Colonic mucosa (tissue), 4 donors: ENCODE measurements at regions not wholly inside any gene's neighbourhood (a gene's known extent, or its start where the extent isn't known, plus 50 kb on each side); places are given as distances from the start of the nearest gene placed in this dataset.
A peak's percentile ranks its signal among the peaks of the same experiment; 100 is the strongest.

Experiments
- DNase-seq: peaks from one replicate; pipeline ENCODE4 v3.0.0-alpha.2; 2020
- H3K27ac ChIP-seq: fragments of 200-600 bp; one replicate; pipeline ENCODE4 v1.8.0; 2021
- H3K27me3 ChIP-seq: fragments of 200-600 bp; one replicate; pipeline ENCODE4 v1.8.0; 2021
- H3K36me3 ChIP-seq: fragments of 200-600 bp; one replicate; pipeline ENCODE4 v1.8.0; 2021
- H3K4me1 ChIP-seq: fragments of 200-600 bp; one replicate; pipeline ENCODE4 v1.8.0; 2021; ENCODE audit warnings: mild to moderate bottlenecking
- H3K4me3 ChIP-seq: fragments of 200-600 bp; one replicate; pipeline ENCODE4 v1.8.0; 2021
- H3K9ac ChIP-seq, 2 donors: one replicate each; pipeline ENCODE4 v1.7.0; 2013; ENCODE audit warnings: control low read depth in 2 of 2, low read depth in 2 of 2, low read length in 2 of 2
- H3K9me3 ChIP-seq: fragments of 200-600 bp; one replicate; pipeline ENCODE4 v1.8.0; 2021
- intact Hi-C: fragments of 100-400 bp; cut with DNase I; formaldehyde crosslinking; loops from one replicate; pipeline ENCODE4 v1.14.1; 2022
- TF ChIP-seq, protein P1 (sequence below): fragments of 200-600 bp; IDR thresholded peaks from one replicate; pipeline ENCODE4 v1.8.0; 2022; ENCODE audit warnings: antibody characterized with exemption, mild to moderate bottlenecking
- donor health status: healthy.
- donor health status: DM: no; HTN: no; CAD: no.
- donor health status: DM: no; HTN: no; CAD: no.

DNA sequence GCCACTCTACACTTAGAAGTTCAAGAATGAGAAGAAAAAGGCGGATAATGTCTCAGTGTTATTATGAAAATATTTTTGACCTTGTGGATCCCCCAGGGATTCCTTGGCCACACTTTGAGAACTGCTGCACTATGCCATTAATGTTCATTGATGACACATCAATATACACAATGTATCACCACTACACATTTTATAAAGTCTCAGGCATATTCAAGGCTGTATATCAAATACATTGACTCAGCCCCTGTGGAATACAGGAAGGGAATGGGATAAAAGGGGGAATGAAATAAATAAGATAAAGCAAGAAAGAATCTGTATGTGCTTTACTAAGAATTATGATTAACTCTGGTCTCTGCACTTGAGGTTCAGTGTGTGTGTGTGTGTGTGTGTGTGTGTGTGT lies 69.1 kb downstream of the INHBB start:
- Histone ChIP-seq H3K36me3 (no peaks in the 10 kb centered on the region), H3K9ac (no peak overlapping the region), H3K9me3 (no peaks in the 10 kb centered on the region), H3K4me3 (no peak overlapping the region), H3K27me3 (no peaks in the 10 kb centered on the region), H3K27ac (no peak overlapping the region), H3K4me1 (no peaks in the 10 kb centered on the region)
- TF ChIP-seq, protein P1, sequence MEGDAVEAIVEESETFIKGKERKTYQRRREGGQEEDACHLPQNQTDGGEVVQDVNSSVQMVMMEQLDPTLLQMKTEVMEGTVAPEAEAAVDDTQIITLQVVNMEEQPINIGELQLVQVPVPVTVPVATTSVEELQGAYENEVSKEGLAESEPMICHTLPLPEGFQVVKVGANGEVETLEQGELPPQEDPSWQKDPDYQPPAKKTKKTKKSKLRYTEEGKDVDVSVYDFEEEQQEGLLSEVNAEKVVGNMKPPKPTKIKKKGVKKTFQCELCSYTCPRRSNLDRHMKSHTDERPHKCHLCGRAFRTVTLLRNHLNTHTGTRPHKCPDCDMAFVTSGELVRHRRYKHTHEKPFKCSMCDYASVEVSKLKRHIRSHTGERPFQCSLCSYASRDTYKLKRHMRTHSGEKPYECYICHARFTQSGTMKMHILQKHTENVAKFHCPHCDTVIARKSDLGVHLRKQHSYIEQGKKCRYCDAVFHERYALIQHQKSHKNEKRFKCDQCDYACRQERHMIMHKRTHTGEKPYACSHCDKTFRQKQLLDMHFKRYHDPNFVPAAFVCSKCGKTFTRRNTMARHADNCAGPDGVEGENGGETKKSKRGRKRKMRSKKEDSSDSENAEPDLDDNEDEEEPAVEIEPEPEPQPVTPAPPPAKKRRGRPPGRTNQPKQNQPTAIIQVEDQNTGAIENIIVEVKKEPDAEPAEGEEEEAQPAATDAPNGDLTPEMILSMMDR: no peak
- intact Hi-C loops: no loop called here
- no peak for DNase-seq

DNA sequence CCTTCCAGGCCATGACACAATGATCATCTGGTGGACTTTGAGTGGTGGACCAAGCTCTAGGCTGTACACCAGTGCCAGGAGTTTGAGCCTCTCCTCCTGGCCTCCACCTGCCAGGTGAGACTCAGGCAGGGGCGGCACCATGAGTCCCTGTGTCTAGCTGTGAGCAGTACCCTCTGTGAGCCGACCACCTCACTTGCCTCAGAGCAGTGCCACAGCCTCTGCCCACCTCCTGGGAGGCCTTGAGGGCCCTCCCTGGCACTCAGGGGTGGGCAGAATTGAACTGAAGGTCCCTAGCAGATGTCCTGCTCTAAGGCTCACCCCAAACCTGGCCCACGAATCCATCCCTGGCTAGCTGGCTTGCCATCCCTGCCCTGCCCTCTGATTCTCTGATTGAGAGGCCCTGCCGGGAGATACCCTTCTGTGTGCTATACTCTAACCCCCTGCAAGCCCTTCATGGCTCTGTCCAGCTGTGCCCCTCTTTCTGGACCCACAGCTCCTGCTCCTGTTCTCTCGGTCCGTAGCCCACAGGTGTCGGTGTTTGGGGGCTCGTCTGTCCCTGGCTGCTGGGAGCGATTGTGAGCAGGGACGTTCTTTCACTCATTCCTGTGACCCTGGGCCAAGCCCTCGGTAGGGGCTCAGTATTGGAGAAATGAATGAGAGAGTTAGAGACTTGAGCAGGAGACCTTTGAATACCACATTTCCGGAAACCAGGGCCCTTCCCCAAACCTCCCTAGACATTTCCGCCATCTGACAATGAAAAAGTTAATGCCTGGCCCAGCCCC lies 70.0 kb downstream of the INHBB start:
- TF ChIP-seq, protein P1: no peak
- H3K9ac ChIP-seq: no peak overlapping the region
- H3K27ac ChIP-seq: no peak overlapping the region
- intact Hi-C loops: no loop called here
- H3K27me3 ChIP-seq: no peaks in the 10 kb centered on the region
- no peak overlapping the region for H3K4me3 ChIP-seq
- no peak for DNase-seq
- H3K36me3 ChIP-seq: no peaks in the 10 kb centered on the region
- H3K9me3 ChIP-seq: no peaks in the 10 kb centered on the region
- no peaks in the 10 kb centered on the region for H3K4me1 ChIP-seq

DNA sequence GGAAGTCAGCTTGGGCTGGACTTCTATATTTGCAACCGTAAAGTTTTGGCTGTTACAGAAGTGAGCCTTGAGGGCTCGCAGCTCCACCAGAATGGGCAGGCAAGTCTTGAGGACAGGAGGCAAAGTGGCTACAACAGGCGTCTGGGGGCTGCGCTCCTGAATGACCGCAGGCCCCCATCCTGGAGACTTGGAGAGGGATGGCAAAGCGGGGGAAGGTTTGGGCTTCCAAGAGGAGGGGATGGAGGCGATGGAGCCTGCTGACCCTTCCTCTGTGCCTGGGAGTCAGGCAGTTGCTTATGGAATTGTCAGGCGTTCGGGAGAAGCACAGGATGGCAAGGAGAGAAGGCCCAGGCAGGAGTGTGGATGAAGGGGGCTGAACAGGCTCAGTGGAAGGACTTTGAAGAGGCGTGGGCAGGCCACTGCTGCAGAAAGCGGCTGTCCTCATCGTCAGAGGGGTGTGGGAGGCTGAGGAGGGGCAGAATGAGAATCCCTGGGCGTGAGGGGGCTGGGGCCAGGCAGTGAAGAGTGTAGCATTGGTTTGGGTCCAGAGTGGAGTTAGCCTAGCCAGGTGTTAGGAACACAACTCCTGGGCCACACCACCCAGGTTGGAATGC lies 72.3 kb downstream of the INHBB start:
- no peak overlapping the region for H3K9ac ChIP-seq
- H3K27me3 ChIP-seq: no peaks in the 10 kb centered on the region
- TF ChIP-seq, protein P1: no peak
- H3K27ac ChIP-seq: no peak overlapping the region
- intact Hi-C loops: no loop called here
- H3K4me1 ChIP-seq: no peaks in the 10 kb centered on the region
- H3K36me3 ChIP-seq: no peaks in the 10 kb centered on the region
- H3K4me3 ChIP-seq: no peak overlapping the region
- H3K9me3 ChIP-seq: no peaks in the 10 kb centered on the region
- peak; percentile 5 for DNase-seq

DNA sequence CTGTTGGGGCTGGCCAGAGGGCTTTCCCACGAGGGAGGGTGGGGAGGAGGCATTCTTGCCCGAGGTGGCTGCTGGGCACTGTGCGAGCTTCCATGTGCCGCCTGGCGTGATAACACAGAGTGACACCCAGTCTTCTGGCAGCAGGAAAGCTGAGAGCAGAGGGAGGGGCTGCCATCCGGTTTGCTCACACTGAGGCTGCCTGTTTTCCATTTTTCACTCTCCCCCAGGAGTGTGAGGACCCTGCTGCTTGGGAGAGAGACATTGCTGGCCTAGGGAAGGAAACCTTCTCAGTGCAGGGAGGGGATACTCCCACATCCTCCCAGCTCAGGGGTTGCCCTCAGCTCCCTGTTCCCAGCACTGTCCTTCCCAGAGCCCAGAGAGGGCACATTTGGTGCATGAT lies 73.1 kb downstream of the INHBB start:
- Histone ChIP-seq H3K27ac (no peak overlapping the region), H3K4me1 (no peaks in the 10 kb centered on the region), H3K36me3 (no peaks in the 10 kb centered on the region), H3K9me3 (no peaks in the 10 kb centered on the region), H3K4me3 (no peak overlapping the region), H3K9ac (no peak overlapping the region), H3K27me3 (no peaks in the 10 kb centered on the region)
- no peak for DNase-seq
- TF ChIP-seq, protein P1: no peak
- intact Hi-C loops: no loop called here

DNA sequence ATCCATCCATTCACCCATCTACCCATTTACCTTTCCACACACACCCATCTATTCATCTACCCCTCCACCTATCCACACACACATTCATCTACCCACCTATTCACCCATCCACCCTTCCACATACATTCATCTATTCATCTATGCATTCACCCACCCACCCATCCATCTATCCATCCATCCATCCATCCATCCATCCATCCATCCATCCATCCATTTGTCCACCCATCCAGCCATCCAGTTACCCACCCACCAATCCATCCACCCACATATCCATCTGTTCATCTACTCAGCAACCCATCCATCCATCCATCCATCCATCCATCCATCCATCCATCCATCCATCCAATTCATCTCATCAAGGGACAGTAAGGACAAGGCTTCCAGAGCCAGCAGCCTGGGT lies 74.0 kb downstream of the INHBB start:
- Histone ChIP-seq H3K4me1 (no peaks in the 10 kb centered on the region), H3K4me3 (no peak overlapping the region), H3K27me3 (no peaks in the 10 kb centered on the region), H3K27ac (no peak overlapping the region), H3K9me3 (no peaks in the 10 kb centered on the region), H3K36me3 (no peaks in the 10 kb centered on the region), H3K9ac (no peak overlapping the region)
- intact Hi-C loops: no loop called here
- TF ChIP-seq, protein P1: no peak
- DNase-seq: no peak
